Liver (tissue), 3 donors: ENCODE measurements at regions not wholly inside any gene's neighbourhood (a gene's known extent, or its start where the extent isn't known, plus 50 kb on each side); places are given as distances from the start of the nearest gene placed in this dataset.

ENCODE experiments used
- SP1 ChIP-seq: IDR thresholded peaks from 2 replicates; pipeline ENCODE4 v1.6.1; 2018; ENCODE audit warnings: antibody characterized with exemption, mild to moderate bottlenecking
- TF ChIP-seq, protein P1 (sequence below): fragments of 150-350 bp; IDR thresholded peaks from 2 replicates; pipeline ENCODE4 v1.5.1; 2017; ENCODE audit warnings: improper control_type of control experiment, low read depth, low read length; ENCODE audit not compliant: missing input control
- donor health status: healthy.
- donor health status: healthy.

DNA sequence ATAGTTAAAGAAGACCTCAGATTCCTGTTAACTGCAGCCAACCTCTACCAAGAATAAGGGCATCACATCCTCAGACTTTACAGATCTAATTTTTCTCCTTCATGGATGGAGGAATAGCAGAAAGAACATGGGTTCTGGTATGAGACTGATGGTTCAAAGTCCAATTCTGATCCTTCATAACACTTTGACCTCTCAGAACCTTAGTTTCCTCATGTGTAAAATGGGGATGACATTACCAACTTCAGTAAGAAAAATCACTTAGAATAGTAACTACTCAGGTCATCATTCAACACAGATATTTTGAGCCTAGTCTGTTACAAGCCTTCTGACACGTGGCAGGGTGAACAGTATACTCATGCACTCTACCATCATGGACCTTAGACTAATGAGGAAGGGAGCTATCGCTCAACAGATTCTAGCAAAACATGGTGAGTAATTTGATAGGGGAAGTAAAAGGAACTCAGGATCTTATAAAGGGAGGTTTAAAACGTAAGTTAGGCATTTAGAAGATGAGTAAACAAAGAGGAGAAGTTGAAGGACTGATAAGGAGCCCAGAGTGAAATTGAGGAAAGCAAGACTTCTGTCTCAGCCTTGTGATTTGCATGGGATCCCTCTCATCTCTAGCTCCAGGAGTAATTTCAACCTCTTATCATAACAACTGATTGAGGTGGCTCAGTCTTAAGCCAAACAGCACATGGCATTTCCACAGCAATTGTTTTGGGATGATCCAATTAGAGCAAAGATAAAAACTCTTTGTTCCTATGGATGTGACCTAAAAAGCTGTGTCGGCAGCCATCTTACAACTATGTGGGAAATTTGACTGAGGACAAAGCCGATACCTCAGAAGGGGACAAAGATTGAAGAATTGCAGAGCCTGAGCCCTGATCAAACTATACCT is 69.2 kb upstream of the TCF7L2 start:
- TF ChIP-seq, protein P1, sequence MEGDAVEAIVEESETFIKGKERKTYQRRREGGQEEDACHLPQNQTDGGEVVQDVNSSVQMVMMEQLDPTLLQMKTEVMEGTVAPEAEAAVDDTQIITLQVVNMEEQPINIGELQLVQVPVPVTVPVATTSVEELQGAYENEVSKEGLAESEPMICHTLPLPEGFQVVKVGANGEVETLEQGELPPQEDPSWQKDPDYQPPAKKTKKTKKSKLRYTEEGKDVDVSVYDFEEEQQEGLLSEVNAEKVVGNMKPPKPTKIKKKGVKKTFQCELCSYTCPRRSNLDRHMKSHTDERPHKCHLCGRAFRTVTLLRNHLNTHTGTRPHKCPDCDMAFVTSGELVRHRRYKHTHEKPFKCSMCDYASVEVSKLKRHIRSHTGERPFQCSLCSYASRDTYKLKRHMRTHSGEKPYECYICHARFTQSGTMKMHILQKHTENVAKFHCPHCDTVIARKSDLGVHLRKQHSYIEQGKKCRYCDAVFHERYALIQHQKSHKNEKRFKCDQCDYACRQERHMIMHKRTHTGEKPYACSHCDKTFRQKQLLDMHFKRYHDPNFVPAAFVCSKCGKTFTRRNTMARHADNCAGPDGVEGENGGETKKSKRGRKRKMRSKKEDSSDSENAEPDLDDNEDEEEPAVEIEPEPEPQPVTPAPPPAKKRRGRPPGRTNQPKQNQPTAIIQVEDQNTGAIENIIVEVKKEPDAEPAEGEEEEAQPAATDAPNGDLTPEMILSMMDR: no peak
- TF ChIP-seq SP1: no peak
